Hematopoietic multipotent progenitor cell treated with erythropoietin and hydrocortisone succinate and interleukin-3 and kit ligand, for 17 days (in vitro differentiated cells): ENCODE measurements at regions not wholly inside any gene's neighbourhood (a gene's known extent, or its start where the extent isn't known, plus 50 kb on each side); places are given as distances from the start of the nearest gene placed in this dataset.
"Not testable (repeated sequence)": the region's sequence is repeated elsewhere in the genome, so short reads cannot be mapped to it uniquely, and the experiment has no call there.

Source experiments
- DNase-seq: peaks from one replicate; pipeline ENCODE4 v3.0.0-alpha.2; 2015; ENCODE audit warnings: low spot score

- no peak for DNase-seq
Observed at GRCh38 chr7:13793926-13794325, 195.5 kb downstream of the ETV1 start.

- no peak for DNase-seq
Observed at GRCh38 chr7:13794581-13794980, 194.9 kb downstream of the ETV1 start.

- DNase-seq: no peak
Observed at GRCh38 chr7:13797545-13797944, 191.9 kb downstream of the ETV1 start.

GRCh38 chr7:13800694-13801448 lies 188.6 kb downstream of the ETV1 start:
- DNase-seq: no peak

GRCh38 chr7:13801669-13802068 lies 187.8 kb downstream of the ETV1 start:
- no peak for DNase-seq

- DNase-seq: no peak
Observed at GRCh38 chr7:13802651-13803050, 186.8 kb downstream of the ETV1 start.

GRCh38 chr7:13803134-13803533 lies 186.3 kb downstream of the ETV1 start:
- no peak for DNase-seq

GRCh38 chr7:13806089-13806867 lies 183.2 kb downstream of the ETV1 start:
- not testable (repeated sequence) for DNase-seq

GRCh38 chr7:13817230-13817629 lies 172.2 kb downstream of the ETV1 start:
- not testable (repeated sequence) for DNase-seq

- no peak for DNase-seq
Observed at GRCh38 chr7:13821152-13821787, 168.2 kb downstream of the ETV1 start.

GRCh38 chr7:13822678-13823077 lies 166.8 kb downstream of the ETV1 start:
- DNase-seq: no peak

GRCh38 chr7:13826752-13827151 lies 162.7 kb downstream of the ETV1 start:
- no peak for DNase-seq

- DNase-seq: no peak
Observed at GRCh38 chr7:13827716-13828115, 161.8 kb downstream of the ETV1 start.

- no peak for DNase-seq
Observed at GRCh38 chr7:13829231-13829630, 160.2 kb downstream of the ETV1 start.

- no peak for DNase-seq
Observed at GRCh38 chr7:13829914-13830900, 159.3 kb downstream of the ETV1 start.

- no peak for DNase-seq
Observed at GRCh38 chr7:13832346-13832745, 157.1 kb downstream of the ETV1 start.

- DNase-seq: no peak
Observed at GRCh38 chr7:13834328-13834761, 155.1 kb downstream of the ETV1 start.

- no peak for DNase-seq
Observed at GRCh38 chr7:13835442-13835841, 154.0 kb downstream of the ETV1 start.

- no peak for DNase-seq
Observed at GRCh38 chr7:13839063-13839462, 150.4 kb downstream of the ETV1 start.
